ENCODE measurements at regions not wholly inside any gene's neighbourhood (a gene's known extent, or its start where the extent isn't known, plus 50 kb on each side); places are given as distances from the start of the nearest gene placed in this dataset.

- no peaks in the 10 kb centered on the region for H3K79me2 ChIP-seq (ENCODE audit: insufficient read depth, low read length)
- H3K4me1 ChIP-seq (ENCODE audit: insufficient read depth, low read length) = peaks cover 19% of the 10 kb centered on the region
- no peak overlapping the region for H3K4me3 ChIP-seq (ENCODE audit: insufficient read depth, low read length)
- H3K27me3 ChIP-seq (ENCODE audit: insufficient read depth, low read length) = no peaks in the 10 kb centered on the region
- TF ChIP-seq, protein P1, sequence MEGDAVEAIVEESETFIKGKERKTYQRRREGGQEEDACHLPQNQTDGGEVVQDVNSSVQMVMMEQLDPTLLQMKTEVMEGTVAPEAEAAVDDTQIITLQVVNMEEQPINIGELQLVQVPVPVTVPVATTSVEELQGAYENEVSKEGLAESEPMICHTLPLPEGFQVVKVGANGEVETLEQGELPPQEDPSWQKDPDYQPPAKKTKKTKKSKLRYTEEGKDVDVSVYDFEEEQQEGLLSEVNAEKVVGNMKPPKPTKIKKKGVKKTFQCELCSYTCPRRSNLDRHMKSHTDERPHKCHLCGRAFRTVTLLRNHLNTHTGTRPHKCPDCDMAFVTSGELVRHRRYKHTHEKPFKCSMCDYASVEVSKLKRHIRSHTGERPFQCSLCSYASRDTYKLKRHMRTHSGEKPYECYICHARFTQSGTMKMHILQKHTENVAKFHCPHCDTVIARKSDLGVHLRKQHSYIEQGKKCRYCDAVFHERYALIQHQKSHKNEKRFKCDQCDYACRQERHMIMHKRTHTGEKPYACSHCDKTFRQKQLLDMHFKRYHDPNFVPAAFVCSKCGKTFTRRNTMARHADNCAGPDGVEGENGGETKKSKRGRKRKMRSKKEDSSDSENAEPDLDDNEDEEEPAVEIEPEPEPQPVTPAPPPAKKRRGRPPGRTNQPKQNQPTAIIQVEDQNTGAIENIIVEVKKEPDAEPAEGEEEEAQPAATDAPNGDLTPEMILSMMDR (IDR thresholded peaks at IDR 0.05; ENCODE audit: extremely low read depth, low read depth, low read length) = no peak
- H3K9me3 ChIP-seq (ENCODE audit: low read depth, low read length) = no peaks in the 10 kb centered on the region
- H3K4me2 ChIP-seq (ENCODE audit: insufficient read depth, low read length) = no peak overlapping the region
- H3K27ac ChIP-seq (ENCODE audit: low read depth, low read length) = peak overlapping the region; percentile 30
- no peaks in the 10 kb centered on the region for H3K36me3 ChIP-seq (ENCODE audit: insufficient read depth, low read length)
- no peaks in the 10 kb centered on the region for H4K20me1 ChIP-seq (ENCODE audit: insufficient read depth, low read length)
- no peak for DNase-seq (ENCODE audit: insufficient read length, low spot score, missing footprints)
- H2AFZ ChIP-seq (ENCODE audit: low read length) = peak overlapping the region; percentile 36
Observed at GRCh38 chr5:98299435-98299834, 474.0 kb upstream of the RGMB start.

DNA sequence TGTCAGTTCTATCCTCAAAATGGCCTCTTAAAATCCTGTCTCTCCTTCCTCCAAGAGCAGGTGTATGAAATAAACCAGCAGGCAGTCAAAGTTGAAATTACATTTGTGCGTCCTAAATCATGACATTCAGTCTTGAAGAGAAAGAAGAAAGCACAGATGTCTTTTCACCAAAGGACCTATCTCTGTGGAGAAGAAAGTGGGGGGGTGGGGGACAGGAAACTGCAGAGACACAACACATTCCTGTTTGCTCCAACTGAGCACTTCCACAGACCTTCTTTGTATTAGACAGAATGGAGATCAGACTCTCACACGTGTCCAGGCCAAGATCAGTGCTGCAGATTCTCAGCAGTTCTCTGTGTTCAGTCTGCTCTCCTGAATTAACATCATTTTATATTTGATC, 471.9 kb upstream of the RGMB start:
- no peak for DNase-seq (ENCODE audit: insufficient read length, low spot score, missing footprints)
- Histone ChIP-seq H3K9me3 (ENCODE audit: low read depth, low read length) (no peaks in the 10 kb centered on the region), H3K4me3 (ENCODE audit: insufficient read depth, low read length) (no peak overlapping the region), H3K4me2 (ENCODE audit: insufficient read depth, low read length) (no peak overlapping the region), H4K20me1 (ENCODE audit: insufficient read depth, low read length) (no peaks in the 10 kb centered on the region), H2AFZ (ENCODE audit: low read length) (peak overlapping the region; percentile 64), H3K4me1 (ENCODE audit: insufficient read depth, low read length) (peaks cover 12% of the 10 kb centered on the region), H3K27me3 (ENCODE audit: insufficient read depth, low read length) (no peaks in the 10 kb centered on the region), H3K36me3 (ENCODE audit: insufficient read depth, low read length) (no peaks in the 10 kb centered on the region), H3K27ac (ENCODE audit: low read depth, low read length) (no peak overlapping the region), H3K79me2 (ENCODE audit: insufficient read depth, low read length) (no peaks in the 10 kb centered on the region)
- TF ChIP-seq, protein P1 (IDR thresholded peaks at IDR 0.05; ENCODE audit: extremely low read depth, low read depth, low read length) = no peak

DNA sequence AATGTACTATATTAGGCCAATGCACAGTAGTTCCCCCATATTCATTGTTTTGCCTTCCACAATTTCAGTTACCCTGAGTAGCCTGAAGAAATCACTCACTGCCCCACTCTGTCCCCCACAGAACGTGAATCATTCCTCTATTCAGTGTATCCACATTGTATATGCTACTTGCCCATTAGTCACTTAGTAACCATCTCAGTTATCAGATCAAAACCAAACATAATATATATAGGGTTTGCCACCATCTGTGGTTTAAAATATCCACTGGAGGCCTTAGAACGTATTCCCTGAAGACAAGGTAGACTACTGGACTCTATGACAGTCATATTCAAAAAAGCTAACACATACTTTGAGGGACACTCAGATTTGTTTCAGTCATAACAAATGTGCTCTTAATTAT, 465.7 kb upstream of the RGMB start:
- no peak overlapping the region for H2AFZ ChIP-seq (ENCODE audit: low read length)
- no peaks in the 10 kb centered on the region for H4K20me1 ChIP-seq (ENCODE audit: insufficient read depth, low read length)
- H3K4me1 ChIP-seq (ENCODE audit: insufficient read depth, low read length) = peaks cover 37% of the 10 kb centered on the region
- peak overlapping the region; percentile 75 for H3K4me2 ChIP-seq (ENCODE audit: insufficient read depth, low read length)
- H3K4me3 ChIP-seq (ENCODE audit: insufficient read depth, low read length) = no peak overlapping the region
- peak overlapping the region; percentile 94 for H3K27ac ChIP-seq (ENCODE audit: low read depth, low read length)
- H3K27me3 ChIP-seq (ENCODE audit: insufficient read depth, low read length) = no peaks in the 10 kb centered on the region
- no peaks in the 10 kb centered on the region for H3K9me3 ChIP-seq (ENCODE audit: low read depth, low read length)
- H3K36me3 ChIP-seq (ENCODE audit: insufficient read depth, low read length) = no peaks in the 10 kb centered on the region
- no peak for DNase-seq (ENCODE audit: insufficient read length, low spot score, missing footprints)
- TF ChIP-seq, protein P1 (IDR thresholded peaks at IDR 0.05; ENCODE audit: extremely low read depth, low read depth, low read length) = no peak
- no peaks in the 10 kb centered on the region for H3K79me2 ChIP-seq (ENCODE audit: insufficient read depth, low read length)

DNA sequence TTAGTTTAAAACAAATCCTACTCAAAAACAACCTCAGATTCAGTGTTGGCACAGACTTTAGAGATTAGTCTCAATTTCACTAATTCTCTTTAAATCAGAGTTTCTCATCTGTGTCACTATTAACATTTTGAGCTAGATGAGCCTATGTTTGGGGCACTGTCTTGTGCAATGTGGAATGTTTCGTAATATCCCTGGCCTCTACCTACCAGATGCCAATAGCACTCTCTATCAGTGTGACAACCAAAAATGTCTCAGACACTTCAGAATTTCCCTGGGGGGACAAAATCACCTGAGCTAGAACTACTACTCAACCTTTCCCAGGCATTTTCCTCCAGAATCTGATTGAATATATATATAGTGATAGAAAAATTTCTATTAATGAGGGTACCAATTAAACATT, 465.2 kb upstream of the RGMB start:
- Histone ChIP-seq H3K27me3 (ENCODE audit: insufficient read depth, low read length) (no peaks in the 10 kb centered on the region), H3K4me3 (ENCODE audit: insufficient read depth, low read length) (no peak overlapping the region), H3K9me3 (ENCODE audit: low read depth, low read length) (no peaks in the 10 kb centered on the region), H3K36me3 (ENCODE audit: insufficient read depth, low read length) (no peaks in the 10 kb centered on the region), H3K27ac (ENCODE audit: low read depth, low read length) (peak overlapping the region; percentile 94), H3K4me1 (ENCODE audit: insufficient read depth, low read length) (peaks cover 38% of the 10 kb centered on the region), H3K4me2 (ENCODE audit: insufficient read depth, low read length) (peak overlapping the region; percentile 75), H3K79me2 (ENCODE audit: insufficient read depth, low read length) (no peaks in the 10 kb centered on the region), H4K20me1 (ENCODE audit: insufficient read depth, low read length) (no peaks in the 10 kb centered on the region), H2AFZ (ENCODE audit: low read length) (no peak overlapping the region)
- no peak for DNase-seq (ENCODE audit: insufficient read length, low spot score, missing footprints)
- TF ChIP-seq, protein P1 (IDR thresholded peaks at IDR 0.05; ENCODE audit: extremely low read depth, low read depth, low read length) = no peak

All from osteoblast (primary cell).